Activated CD8-positive, alpha-beta memory T cell treated with anti-CD3 and anti-CD28 coated beads for 36 hours (primary cell): ENCODE measurements at regions not wholly inside any gene's neighbourhood (a gene's known extent, or its start where the extent isn't known, plus 50 kb on each side); places are given as distances from the start of the nearest gene placed in this dataset.

Experiments used
- CTCF ChIA-PET: fragments of 350-600 bp; sonication (Branson Sonifier 250); formaldehyde crosslinking; loops from one replicate; lab custom pipeline; 2021; ENCODE audit warnings: antibody characterized with exemption; lab: Charles Lee
- POLR2A ChIA-PET: fragments of 350-600 bp; sonication (Branson Sonifier 250); formaldehyde crosslinking; loops from one replicate; lab custom pipeline; 2021; ENCODE audit warnings: antibody characterized with exemption; lab: Charles Lee

DNA sequence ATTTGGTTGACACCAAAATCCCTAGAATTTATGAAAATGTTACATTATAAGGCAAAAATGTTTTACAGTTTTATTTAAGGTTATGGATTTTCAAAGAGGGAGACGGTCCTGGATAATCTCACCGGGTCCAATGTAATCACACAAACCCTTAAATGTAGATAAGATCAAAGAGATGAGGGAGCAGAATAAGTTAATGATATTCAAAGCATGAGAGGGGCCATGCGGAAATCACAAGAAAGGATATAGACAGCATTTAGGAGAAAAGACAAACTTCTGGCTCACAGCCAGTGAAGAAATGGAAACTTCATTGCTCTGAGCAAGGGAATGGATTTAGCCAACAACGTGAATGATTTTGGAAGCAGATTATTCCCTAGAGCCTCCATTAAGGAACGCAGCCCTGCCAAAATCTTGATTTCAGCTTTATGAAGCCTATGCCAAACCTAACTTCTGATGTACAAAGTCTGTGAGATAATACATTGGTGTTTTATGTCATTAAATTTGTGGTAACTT lies 684.4 kb upstream of the GNPDA2 start:
- POLR2A ChIA-PET, result no interaction called here

DNA sequence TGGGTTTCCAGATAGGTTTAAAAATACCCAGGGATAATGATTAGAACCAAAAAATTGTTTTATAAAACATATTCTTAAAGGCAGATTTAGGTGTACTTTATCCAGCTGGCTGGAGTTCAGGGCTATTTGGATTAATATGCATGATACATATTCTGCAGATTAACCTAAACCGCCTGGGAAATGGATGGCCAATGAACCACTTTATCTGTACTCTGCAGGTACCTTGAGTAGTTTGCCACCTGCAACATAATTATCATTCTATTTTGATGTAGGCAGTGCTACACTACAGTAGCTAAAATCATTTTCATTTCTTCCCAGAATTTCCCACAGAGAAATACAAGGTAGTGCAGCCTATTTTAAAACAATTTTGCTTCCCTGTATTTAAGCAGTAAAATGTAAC lies 683.2 kb upstream of the GNPDA2 start:
- POLR2A ChIA-PET, result no interaction called here

More for the DNA sequence above, 684.4 kb upstream of the GNPDA2 start:
- CTCF ChIA-PET, result no interaction called here

DNA sequence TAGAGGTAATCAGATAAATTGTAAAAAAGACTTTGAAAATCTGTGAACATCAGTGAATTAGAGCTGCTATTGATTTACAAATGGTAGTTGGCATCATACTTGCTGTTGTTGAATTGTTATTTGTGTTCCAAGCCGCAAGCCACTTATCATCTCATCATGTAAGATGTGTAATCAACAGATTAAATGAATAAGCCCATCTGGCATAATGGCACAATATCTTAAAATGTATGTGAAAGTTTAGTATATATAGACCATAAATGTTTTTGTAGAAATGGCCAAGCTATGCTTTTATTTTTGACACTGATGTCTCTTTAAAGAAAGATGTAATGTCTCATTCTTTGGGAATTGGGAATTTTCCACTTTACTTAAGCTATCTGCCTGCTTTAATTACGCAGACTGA lies 682.6 kb upstream of the GNPDA2 start:
- CTCF ChIA-PET, result no interaction called here
- POLR2A ChIA-PET, result no interaction called here

More for the DNA sequence above, 683.2 kb upstream of the GNPDA2 start:
- CTCF ChIA-PET, result no interaction called here

DNA sequence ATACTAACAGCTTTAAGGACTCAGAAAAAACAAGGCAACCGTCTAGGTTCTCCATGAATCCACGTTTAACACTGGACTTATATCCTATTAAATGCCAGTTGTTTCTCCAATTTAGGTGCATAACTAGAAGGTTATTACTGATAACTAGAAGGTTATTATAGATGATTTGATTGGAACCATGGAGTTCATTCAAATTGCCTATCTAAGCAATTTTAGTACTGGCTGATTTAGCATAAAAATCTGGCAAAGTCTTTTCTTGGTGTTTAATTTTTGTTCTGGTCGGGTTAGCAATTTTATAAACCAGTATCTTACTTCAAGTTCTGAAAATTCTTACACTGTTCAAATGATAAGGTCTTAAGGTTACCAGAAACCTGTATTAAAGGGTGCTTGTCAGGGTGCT lies 672.8 kb upstream of the GNPDA2 start:
- ChIA-PET CTCF (no interaction called here), POLR2A (no interaction called here)

DNA sequence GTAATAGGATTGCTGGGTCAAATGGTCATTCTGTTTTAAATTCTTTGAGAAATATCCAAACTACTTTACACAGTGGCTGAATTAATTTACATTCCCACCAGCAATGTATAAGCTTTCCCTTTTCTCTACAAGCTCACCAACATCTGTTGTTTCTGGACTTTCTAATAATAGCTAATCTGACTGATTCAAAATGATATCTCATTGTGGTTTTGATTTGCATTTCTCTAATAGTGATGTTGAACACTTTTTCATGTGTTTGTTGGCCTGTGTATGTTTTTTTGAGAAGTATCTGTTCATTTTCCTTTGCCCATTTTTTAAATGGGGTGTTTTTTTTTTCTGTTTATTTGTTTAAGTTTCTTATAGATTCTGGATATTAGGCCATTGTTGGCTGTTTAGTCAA lies 659.0 kb upstream of the GNPDA2 start:
- CTCF ChIA-PET, result no interaction called here
- POLR2A ChIA-PET, result no interaction called here

DNA sequence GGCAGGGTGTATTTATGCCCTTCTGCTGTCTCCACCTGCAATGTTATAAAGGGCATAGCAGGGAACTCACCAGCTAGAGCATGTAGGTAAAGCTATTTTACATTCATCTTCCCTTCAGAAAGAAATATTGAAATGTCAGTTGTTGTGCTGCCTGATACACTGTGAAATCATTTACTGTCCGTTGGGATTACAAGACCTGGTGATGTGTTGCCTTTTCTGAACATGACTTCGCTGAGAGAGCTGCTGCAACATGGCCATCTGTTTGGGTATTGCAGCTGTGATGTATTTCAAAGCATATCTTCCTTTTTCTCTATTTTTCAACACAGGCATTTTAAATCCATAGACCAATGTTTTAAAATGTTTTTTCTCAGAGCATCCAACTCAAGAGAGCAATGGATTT lies 644.1 kb upstream of the GNPDA2 start:
- CTCF ChIA-PET, result no interaction called here
- POLR2A ChIA-PET, result no interaction called here

DNA sequence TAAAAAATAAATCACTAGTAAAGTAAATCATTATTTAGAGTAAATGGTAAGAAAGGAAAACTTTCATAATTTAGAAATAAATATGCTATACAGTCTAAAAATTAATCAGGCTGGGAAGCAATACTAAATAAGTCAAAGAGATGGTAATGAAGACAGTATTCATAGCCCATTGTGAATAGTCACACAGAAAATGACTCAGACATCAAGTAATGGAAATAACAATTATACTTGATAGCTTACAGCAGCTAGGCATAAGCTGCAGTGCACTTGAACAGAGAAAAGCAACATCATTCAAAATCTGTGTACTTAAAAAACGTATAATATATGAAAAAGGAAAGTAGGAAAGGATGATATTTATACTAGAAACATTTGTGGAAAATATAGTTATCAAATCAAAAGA lies 642.5 kb upstream of the GNPDA2 start:
- POLR2A ChIA-PET, result no interaction called here
- CTCF ChIA-PET, result no interaction called here

DNA sequence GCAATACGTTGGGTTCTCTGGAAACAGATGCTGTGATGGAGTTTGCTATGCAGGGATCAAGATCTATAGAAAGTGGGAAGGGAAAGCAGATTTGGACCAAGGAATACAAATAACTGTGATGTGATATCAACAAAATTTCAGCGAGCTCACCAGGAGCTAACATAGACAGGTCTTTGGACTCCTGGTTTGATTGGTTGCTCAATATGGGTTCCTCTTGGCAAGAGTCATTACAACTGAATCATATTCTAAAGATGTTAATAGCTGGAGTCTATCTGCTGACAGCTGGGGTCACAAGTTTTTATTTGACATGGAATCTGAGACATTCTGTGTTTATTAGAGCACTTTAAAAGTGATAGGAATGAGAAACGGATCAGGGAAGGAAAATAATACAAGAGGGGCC lies 637.6 kb upstream of the GNPDA2 start:
- ChIA-PET CTCF (no interaction called here), POLR2A (no interaction called here)

DNA sequence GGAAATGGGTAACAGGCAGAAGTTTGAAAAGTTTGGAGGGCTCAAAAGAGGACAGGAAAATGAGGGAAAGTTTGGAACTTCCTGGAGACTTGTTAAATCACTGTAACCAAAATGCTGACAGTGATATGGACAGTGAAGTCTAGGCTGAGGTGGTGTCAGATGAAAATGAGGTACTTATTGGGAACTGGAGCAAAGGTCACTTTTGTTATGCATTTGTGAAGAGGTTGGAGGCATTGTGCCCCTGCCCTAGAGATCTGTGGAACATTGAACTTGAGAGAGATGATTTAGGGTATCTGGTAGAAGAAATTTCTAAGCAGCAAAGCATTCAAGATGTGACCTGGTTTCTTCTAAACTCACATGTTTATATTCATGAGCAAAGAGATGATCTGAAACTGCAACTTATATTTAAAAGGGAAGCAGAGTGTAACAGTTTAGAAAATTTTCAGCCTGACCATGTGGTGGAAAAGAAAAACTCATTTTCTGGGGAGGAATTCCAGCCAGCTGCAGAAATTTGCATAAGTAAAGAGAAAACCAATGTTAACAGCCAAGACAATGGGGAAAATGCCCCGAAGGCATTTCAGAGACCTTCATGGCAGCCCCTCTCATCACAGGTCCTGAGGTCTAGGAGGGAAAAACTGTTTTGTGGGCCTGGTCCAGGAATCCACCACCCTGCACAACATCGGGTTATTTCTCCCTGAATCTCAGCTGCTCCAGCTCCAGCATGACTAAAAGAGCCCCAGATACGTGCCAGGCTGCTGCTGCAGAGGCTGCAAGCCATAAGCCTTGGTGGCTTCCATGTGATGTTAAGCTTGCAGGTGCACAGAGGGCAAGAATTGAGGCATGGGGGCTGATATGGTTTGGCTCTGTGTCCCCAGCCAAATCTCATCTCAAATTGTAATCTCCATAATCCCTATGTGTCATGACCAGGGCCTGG lies 632.5 kb upstream of the GNPDA2 start:
- ChIA-PET CTCF (no interaction called here), POLR2A (no interaction called here)

DNA sequence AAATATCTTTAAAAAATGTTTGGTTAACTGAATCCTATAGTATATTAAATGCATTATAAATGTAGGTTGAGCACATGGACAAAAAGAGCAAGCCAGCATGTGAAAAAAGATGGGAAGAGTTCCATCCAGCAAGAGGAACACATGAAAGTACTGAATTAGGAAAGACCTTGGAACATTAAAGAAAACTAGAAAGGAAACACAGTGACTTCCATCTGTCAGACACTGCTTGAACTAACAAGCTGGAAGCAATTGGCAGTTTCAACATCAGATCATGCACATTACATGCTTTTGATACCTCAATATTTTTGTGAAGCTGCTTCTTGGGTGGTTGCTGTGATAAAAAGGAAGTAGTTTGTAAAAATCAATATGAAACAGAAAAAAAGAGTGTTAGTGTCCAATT lies 626.8 kb upstream of the GNPDA2 start:
- ChIA-PET CTCF (no interaction called here), POLR2A (no interaction called here)

DNA sequence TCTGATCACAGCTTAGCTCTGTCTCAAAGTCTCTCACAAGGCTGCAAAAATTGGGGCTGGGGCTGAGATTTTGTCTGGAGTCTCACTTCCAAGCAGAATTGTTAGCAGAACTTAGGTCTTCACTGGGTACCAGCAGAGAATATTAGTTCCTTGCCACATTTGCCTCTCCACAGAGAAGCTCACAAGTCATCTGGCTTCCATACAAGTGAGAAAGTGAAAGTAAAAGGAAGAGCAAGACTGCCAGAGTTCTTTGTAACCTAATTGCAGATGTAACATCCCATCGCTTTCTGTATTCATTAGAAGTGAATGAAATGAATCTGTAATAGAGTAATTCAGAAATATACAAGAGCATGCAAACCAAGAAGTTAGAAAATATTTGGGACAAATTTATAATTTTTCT lies 624.1 kb upstream of the GNPDA2 start:
- CTCF ChIA-PET, result no interaction called here

DNA sequence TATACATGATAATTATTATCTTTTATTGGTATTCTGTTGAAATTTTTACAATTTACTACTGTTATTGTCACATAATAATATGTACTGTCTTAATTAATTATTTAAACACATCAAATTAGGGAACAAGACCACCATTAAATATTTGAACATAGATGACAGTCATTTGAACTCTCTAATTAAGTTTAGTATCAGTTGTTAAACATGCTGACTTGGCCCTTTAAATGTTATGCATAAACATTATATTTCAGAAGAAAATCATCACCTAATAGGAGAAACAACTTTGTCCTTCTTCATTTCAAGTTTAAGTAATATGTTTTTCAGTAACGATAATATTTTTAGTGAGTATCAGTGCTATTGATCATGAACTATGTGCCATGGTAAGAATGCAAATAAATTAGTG lies 623.5 kb upstream of the GNPDA2 start:
- POLR2A ChIA-PET, result no interaction called here
- CTCF ChIA-PET, result no interaction called here

More for the DNA sequence above, 624.1 kb upstream of the GNPDA2 start:
- POLR2A ChIA-PET, result no interaction called here

DNA sequence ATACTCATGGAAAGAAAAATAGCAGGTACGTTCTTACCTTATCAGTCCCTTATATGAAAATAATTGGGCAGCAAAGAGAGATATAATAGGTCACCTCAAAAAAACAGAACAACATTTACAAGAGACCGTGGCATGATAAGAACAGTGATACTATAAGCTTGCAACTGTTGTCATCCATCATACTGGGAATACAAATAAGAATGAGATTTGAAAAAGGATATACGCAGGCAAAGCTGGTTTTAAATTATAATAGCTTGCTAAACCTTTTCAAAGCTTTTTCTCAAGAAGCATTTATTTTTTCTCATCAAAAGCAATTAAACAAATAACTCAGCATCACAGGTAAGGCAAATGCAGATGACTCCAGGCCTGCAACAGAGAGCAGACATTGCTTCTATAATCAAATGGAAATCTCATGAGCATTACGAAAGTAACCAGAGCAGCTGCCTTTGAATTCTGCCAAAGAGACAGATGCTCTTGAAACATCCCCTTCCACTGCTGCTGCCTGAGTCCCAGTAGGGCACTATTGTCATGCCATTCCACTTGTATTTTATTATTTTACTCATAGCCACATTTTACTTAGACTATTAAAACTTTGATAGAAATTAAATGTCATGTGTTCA lies 620.6 kb upstream of the GNPDA2 start:
- ChIA-PET CTCF (no interaction called here), POLR2A (no interaction called here)

DNA sequence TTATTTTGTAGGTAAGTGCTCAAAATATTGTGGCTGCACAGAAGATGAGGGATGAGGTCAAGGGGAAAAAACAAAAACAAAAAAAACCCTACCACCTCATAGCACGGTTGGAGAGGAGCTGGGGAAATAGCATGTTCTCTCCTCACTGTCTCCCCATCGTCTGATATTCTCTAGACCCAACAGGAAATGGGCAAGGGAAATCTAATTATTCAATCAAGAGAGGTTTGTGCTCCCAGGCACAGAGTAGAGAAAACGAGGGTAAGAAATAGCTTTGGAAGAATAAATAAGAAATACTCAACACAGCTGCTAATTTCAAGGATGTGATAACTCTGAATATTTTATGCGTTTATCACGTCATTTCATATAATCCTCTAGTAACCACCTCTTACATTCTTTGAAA lies 619.2 kb upstream of the GNPDA2 start:
- ChIA-PET CTCF (no interaction called here), POLR2A (no interaction called here)

DNA sequence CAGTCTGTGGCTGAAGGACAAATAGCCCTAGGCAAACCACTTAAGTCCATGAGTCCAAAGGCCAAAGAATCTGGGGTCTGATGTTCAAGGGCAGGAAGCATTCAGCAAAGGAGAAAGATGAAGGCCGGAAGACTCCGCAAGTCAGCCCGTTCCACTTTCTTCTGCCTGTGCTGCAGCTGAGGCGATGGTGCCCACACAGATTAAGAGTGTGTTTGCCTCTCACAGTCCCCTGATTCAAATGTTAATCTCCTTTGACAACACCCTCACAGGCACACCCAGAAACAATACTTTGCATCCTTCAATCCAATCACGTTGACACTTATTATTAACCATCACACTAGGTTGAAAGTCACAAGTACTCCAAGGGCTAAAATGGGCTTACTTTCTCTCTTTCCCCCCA lies 605.4 kb upstream of the GNPDA2 start:
- POLR2A ChIA-PET, result no interaction called here
- CTCF ChIA-PET, result no interaction called here

DNA sequence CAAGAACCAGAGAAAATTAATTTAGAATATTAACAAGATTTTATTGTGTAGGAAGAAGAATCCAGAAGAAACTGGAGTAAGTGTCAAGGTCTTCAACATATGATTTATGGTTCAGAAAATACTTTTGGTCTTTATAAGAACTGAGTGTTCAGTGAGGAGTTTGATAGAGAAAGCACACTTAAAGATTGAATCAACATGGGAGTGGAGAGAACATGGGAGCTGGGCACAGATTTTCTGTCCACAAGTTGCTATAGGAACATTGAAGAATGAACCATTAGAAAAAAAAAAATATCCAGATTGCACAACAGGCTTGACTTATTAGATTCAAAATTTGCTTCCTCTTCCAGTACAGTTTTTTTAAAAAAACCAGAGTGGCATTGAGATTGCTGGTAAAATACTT lies 601.2 kb upstream of the GNPDA2 start:
- ChIA-PET CTCF (no interaction called here), POLR2A (no interaction called here)

DNA sequence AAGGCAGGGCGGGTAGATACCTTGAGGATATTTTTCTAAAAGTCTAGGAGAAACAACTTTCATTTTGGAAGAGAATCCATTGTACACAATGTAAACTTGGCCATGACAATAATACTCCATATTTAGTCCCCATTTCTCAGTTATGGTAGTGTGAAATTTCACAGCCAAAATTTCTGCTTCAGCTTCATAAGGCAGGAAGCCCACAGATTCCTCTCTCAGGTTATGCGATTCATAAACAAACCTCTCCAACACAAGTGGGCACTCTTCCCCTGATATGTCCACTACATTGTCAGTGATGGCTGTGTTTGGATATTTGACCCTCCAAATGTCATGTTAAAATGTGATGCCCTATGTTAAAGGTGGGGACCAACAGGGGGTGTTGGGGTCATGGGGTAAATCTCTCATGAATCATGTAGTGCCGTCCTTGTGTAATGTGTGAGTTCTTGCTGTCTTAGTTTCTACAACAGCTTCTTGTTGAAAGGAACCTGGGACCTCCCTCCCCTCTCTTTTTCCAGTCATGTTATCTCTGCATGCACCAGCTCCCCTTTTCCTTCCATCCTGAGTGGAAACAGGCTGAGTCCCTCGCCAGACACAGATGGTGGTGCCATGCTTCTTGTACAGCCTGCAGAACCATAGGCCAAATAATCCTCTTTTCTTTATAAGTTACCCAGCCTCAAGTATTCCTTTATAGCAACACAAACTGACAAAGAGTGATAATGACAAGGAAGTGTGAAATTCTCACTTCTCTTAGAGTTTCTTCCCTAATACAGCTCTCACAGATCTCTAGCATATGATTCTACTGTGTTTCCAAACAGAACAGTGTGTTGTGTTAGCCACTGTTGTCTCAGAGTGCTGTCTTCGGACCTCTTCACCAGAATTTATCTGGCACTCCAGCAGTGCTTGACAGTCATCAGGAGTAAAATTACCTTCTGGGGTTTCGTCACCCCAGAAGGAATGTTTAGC lies 598.4 kb upstream of the GNPDA2 start:
- CTCF ChIA-PET, result no interaction called here
- POLR2A ChIA-PET, result no interaction called here

DNA sequence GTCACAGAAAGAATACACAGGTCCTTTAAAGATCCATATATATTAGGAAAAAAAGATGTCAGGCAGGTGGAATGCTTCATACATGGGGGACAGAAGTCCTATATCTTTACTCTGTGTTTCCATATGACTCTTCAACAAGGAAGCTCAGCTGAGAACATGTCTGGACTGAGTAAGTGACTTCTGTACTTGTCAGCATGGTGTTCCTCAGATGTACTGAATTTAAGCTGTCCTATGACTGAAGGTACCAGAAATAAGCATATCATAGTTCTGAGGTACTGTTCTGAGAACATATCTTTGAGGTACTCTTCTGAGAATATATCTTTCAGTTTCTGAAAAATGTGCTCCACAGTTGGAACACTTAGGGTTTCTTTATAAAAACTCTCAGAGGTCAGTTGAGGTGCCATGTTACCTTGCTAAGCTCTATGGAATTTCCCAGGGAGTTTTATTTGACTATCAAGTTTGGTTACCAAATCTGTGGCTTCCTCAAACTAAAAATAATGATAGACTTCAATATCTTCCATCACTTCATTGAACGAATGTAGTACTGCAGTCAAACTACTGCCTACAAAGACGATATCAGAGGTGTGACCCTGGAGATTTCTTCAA lies 597.2 kb upstream of the GNPDA2 start:
- POLR2A ChIA-PET, result no interaction called here
- CTCF ChIA-PET, result no interaction called here

DNA sequence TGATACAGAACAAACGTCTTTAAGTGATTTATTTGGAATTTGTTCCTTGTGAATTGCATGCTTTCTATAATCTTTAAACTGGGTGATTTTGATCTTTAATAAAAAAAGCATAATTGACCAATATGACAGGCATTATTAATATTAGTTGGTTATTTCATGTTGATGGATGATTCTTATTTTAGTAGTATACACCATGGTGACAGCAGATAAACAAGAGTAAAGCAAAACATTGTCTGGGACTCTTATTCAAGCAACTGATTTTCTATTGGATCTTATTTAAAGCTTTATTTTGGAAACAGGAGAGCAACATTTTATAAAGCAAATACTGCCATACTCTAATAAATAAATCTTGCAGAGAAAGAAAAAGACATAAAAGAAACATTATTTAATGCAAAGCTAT lies 591.4 kb upstream of the GNPDA2 start:
- ChIA-PET POLR2A (no interaction called here), CTCF (no interaction called here)

DNA sequence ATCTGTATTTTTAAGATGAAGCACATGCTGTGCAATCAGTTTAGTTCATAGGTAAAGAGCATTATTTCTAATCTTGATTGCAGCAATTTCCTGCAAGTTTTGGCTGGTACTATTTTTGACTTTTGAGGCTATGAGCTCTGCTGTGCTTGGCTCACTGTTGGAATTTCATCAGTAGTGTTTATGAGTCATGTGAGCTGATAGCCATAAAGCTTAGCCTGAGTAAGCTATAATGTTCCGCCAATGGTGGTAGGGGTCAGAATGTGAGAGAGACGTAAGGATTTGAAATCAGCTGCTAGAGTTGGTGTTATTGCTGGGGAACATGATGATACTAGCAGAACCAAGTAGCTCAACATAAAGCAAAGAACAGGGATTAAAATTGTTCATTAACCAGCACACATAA lies 590.9 kb upstream of the GNPDA2 start:
- ChIA-PET POLR2A (no interaction called here), CTCF (no interaction called here)
